Pancreas (tissue), 10 donors: ENCODE measurements at regions not wholly inside any gene's neighbourhood (a gene's known extent, or its start where the extent isn't known, plus 50 kb on each side); places are given as distances from the start of the nearest gene placed in this dataset.

ENCODE experiments used
- ATAC-seq, 4 donors: fragments of 200-7000 bp; cut with Tn5 transposase; one replicate each; pipeline versions ENCODE4 v1.8.0 to v1.9.1; 2020; ENCODE audit warnings: mild to moderate bottlenecking in 4 of 4, moderate library complexity in 4 of 4
- DNase-seq, 6 donors: peaks; one replicate each; pipeline ENCODE4 v3.0.0-alpha.2; 2020
- FAIRE-seq: peaks from 2 replicates; lab custom pipeline; 2012; peaks lifted over from hg19 to GRCh38; lab: Jason Lieb, UNC
- H3K27ac ChIP-seq, 4 donors: fragments of 200-600 bp; sonication (generic); 1 replicate in 3 of 4; 2 replicates in 1 of 4; pipeline versions ENCODE4 v1.5.0 to v1.8.0; 2020
- H3K27me3 ChIP-seq, 4 donors: fragments of 200-600 bp; one replicate each; pipeline ENCODE4 v1.8.0; 2021
- H3K36me3 ChIP-seq, 3 donors: fragments of 200-600 bp; sonication (generic) in 1 of 3; one replicate each; pipeline versions ENCODE4 v1.5.0 to v1.8.0; 2020 to 2021
- H3K4me1 ChIP-seq, 3 donors: fragments of 200-600 bp; one replicate each; pipeline ENCODE4 v1.8.0; 2021
- H3K4me3 ChIP-seq, 4 donors: fragments of 200-600 bp; sonication (generic) in 2 of 4; one replicate each; pipeline versions ENCODE4 v1.5.0 to v1.8.0; 2020 to 2021
- H3K9me3 ChIP-seq, 4 donors: fragments of 200-600 bp; one replicate each; pipeline ENCODE4 v1.8.0; 2021
- CTCF ChIP-seq, 4 donors: fragments of 200-600 bp; sonication (generic) in 3 of 4; IDR thresholded peaks; one replicate each; pipeline versions ENCODE4 v1.5.0 to v1.8.0; 2021; ENCODE audit warnings: antibody characterized with exemption in 4 of 4
- WGBS, 2 donors: extraction: QIAGEN DNeasy Blood & Tissue Kit; methylation state at CpG; one replicate each; pipeline ENCODE4 v1.1.7; 2013; 5-methylcytosine and 5-hydroxymethylcytosine counted together
- intact Hi-C, 3 donors: fragments of 100-400 bp; cut with DNase I; formaldehyde crosslinking; loops; one replicate each; pipeline versions ENCODE4 v1.11.1 to v1.14.2; 2022
- donor health status: healthy with polysubstance abuse.
- donor health status: DM: no; HTN: no; CAD: no; lungs with moderate emphysema.
- donor health status: DM: no; HTN: no; CAD: no.
- donor health status: control.
- donor health status: control.
- donor health status: Bipolar disorder and iron deficiency.
- donor health status: DM: yes; HTN: yes; CAD: no.
- donor health status: DM: no; HTN: no; CAD: no.
- donor health status: DM: no; HTN: no; CAD: no.
- donor health status: DM: yes; HTN: yes; CAD: no.

DNA sequence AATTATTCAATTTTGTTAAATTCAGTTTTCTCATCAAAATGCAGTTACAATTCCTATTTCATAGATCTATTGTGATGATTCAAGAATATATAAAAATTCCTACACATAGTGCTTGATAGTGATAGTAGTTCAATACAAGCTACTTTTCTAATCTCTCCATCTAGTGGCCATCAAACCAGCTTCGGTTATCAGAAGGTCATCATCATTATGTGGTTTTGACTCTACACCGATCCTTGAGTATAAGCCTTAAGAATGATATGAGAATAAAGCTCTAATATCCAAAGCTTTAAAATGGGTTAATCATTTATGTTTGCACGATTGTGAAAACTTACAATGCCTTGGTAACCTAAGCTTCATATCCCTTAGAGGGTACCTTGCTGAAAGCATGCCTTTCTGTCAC lies 167.5 kb upstream of the PREP start:
- intact Hi-C loops: no loop called here
- H3K4me3 ChIP-seq: no peak overlapping the region
- H3K36me3 ChIP-seq: no peaks in the 10 kb centered on the region
- DNase-seq (no peak), ATAC-seq (no peak), FAIRE-seq (no peak)
- WGBS, 2 donors: 50 to 61% methylated on average over 3 of the region's 3 CpGs
- no peak overlapping the region for H3K27ac ChIP-seq
- H3K9me3 ChIP-seq: no peaks in the 10 kb centered on the region
- peaks cover 0 to 9% (median 0%) of the 10 kb centered on the region in 4 donors for H3K27me3 ChIP-seq
- TF ChIP-seq CTCF (IDR thresholded peaks at IDR 0.05): no peak
- H3K4me1 ChIP-seq: no peaks in the 10 kb centered on the region

GRCh38 chr6:105569706-105570105 lies 166.8 kb upstream of the PREP start:
- H3K4me3 ChIP-seq: no peak overlapping the region
- no peaks in the 10 kb centered on the region for H3K4me1 ChIP-seq
- DNase-seq (no peak), FAIRE-seq (no peak), ATAC-seq (no peak)
- no peak overlapping the region for H3K27ac ChIP-seq
- TF ChIP-seq CTCF (IDR thresholded peaks at IDR 0.05): no peak
- intact Hi-C loops: no loop called here
- H3K9me3 ChIP-seq: no peaks in the 10 kb centered on the region
- peaks cover 0 to 8% (median 0%) of the 10 kb centered on the region in 4 donors for H3K27me3 ChIP-seq
- H3K36me3 ChIP-seq: no peaks in the 10 kb centered on the region
- WGBS, 2 donors: 16 to 18% methylated on average over 2 of the region's 2 CpGs

DNA sequence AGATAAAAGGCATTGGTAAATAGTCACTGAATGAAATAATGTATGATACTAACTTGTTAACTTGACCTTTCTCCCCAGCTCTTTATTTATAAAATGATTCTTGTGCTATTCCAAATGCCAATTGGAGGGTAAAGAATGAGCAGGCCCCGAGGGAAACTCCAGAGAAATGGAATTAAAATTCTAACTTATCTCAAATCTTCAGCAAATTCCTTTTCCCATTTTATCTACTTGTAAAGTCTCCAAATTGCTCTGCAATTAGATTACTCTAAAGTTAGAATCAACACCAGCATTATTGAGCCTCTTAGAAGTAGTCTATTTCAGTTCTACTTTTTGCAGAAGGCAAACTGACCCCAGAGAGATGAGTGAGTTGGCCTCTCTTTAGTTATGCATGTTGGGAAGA lies 165.9 kb upstream of the PREP start:
- Histone ChIP-seq H3K4me3 (no peak overlapping the region), H3K9me3 (no peaks in the 10 kb centered on the region), H3K4me1 (no peaks in the 10 kb centered on the region), H3K36me3 (no peaks in the 10 kb centered on the region), H3K27me3 (peaks cover 0 to 2% (median 0%) of the 10 kb centered on the region in 4 donors), H3K27ac (no peak overlapping the region)
- intact Hi-C loops: no loop called here
- FAIRE-seq (no peak), DNase-seq (no peak), ATAC-seq (no peak)
- 29 to 36% methylated on average over 1 of the region's 1 CpG for WGBS, 2 donors
- no peak for TF ChIP-seq CTCF (IDR thresholded peaks at IDR 0.05)

DNA sequence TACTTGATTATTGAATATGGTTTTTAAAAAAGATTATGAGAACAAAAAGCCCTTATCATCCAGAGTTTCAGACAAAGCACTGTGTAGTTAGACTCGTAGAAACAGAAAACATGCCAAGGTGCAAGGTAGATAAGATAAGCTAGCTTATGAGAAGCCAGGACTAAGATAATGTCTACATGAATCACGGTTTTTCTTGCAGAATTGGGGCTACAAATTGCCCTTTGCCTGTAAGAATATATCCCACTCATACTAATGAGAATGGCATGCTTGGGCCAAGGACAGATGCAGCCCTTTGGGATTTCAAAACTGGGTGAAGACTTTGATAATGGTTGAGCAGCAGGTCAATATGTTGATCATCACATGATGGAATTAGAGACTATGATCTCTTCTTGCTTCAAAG lies 165.3 kb upstream of the PREP start:
- intact Hi-C loops: no loop called here
- 4 to 17% methylated on average over 2 of the region's 2 CpGs for WGBS, 2 donors
- H3K9me3 ChIP-seq: no peaks in the 10 kb centered on the region
- DNase-seq (no peak), FAIRE-seq (no peak), ATAC-seq (peak in 1 of 4 donors; percentile 42)
- no peaks in the 10 kb centered on the region for H3K4me1 ChIP-seq
- no peak for TF ChIP-seq CTCF (IDR thresholded peaks at IDR 0.05)
- H3K27me3 ChIP-seq: no peaks in the 10 kb centered on the region
- H3K36me3 ChIP-seq: no peaks in the 10 kb centered on the region
- H3K4me3 ChIP-seq: no peak overlapping the region
- no peak overlapping the region for H3K27ac ChIP-seq

- H3K27me3 ChIP-seq: no peaks in the 10 kb centered on the region
- DNase-seq (no peak), ATAC-seq (no peak), FAIRE-seq (no peak)
- no peak for TF ChIP-seq CTCF (IDR thresholded peaks at IDR 0.05)
- H3K27ac ChIP-seq: no peak overlapping the region
- intact Hi-C loops: no loop called here
- no peaks in the 10 kb centered on the region for H3K36me3 ChIP-seq
- WGBS, 2 donors: 79 to 87% methylated on average over 4 of the region's 4 CpGs
- no peaks in the 10 kb centered on the region for H3K9me3 ChIP-seq
- no peaks in the 10 kb centered on the region for H3K4me1 ChIP-seq
- no peak overlapping the region for H3K4me3 ChIP-seq
These were observed 164.3 kb upstream of the PREP start for GRCh38 chr6:105567140-105567539.
